NCI-H128 (cell line): ENCODE measurements at regions not wholly inside any gene's neighbourhood (a gene's known extent, or its start where the extent isn't known, plus 50 kb on each side); places are given as distances from the start of the nearest gene placed in this dataset.
"Not testable (repeated sequence)": the region's sequence is repeated elsewhere in the genome, so short reads cannot be mapped to it uniquely, and the experiment has no call there.

Experiments used
- DNase-seq: peaks from one replicate; lab custom pipeline; 2025; ENCODE audit not compliant: unreplicated experiment; lab: John Stamatoyannopoulos, UW

DNA sequence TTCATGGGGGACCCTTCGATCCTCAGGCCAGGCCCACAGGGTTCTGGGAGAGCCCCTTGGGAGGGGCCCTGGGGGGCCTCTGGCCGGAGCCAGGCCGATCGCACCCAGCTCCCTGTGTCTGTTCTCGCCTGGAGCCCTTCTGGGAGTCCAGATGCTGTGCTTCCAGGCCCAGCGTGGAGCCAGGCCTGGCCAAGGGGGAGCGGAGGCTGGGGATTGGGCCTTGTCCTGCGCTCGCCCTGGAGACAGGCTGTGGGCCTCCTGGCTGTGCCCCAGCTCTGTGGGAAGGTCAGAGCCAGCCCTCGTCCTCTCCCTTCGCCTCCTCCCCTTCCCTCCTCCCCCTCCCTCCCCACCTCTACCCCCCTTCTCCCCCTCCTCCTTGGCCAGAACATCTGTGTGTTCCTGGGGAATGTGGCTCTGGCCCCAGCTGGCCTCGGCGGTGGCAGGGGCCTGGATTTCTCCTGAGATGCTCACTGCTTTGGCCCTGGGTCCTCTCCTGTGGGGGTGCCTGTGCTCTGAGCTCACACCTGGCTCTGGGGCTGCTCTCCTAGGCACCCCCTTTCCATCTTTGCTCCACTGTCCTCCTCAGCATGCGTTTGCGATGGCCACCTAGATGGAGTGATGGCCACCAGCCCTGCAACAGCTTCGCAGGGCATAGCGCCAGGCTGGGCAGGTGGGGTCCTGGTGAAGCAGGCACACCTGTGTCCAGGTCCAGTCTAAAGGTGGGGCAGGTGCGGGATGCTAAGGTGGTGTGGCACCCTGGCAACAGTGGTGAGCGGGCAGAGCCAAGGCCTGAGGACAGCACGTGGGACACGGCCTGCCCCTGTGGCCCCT is 90.6 kb upstream of the CIBAR2 start:
- DNase-seq: no peak

DNA sequence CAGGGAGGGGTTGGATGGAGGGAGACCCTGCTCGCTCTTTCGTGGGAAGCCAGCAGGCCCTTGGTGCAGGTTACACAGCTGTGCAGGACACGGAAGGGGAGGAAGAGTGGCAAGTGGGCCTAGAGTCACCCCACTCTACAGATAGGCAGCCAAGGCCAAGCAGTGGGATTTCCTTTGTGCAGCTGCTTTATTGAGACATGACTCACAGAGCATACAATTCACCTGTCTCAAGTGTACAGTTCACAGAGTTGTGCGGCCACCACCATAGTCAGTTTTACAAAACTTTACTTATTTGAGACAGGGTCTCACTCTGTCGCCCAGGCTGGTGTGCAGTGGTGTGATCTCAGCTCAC is 91.2 kb upstream of the CIBAR2 start:
- no peak for DNase-seq

DNA sequence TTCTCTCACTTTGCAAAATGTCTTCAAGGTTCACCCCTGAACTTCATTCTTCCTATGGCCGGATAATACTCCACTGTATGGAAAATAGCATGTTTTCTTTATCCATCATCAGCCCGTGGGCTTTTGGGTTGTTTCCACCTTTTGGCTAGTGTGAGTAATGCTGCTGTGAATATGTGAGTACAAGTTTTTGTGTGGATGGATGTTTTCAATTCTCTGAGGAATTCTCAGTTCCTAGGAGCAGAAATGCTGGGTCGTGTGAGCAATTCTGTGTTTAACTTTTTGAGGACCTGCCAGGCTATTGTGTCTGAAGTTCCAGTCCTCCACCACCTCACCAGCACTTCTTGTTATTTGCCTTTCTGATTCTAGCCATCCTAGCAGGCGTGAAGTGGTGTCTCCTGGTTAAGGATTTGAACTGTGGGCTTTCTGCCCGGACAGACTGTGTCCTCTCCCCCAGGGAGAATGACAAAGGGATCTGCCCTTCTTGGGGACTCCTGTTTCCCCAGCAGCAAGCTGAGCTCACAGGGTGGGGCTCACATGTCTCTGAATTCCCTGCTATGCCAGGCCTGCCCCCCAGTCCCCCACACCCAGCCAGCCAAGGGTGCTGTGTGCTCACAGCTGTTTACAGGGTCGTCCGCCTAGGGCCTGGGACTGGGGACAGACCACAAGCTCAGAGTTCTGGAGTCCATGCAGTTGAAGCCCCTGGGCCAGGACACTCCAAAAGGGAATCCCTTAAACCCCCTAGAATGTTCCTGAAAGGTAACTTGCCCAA is 92.2 kb upstream of the CIBAR2 start:
- DNase-seq: no peak

DNA sequence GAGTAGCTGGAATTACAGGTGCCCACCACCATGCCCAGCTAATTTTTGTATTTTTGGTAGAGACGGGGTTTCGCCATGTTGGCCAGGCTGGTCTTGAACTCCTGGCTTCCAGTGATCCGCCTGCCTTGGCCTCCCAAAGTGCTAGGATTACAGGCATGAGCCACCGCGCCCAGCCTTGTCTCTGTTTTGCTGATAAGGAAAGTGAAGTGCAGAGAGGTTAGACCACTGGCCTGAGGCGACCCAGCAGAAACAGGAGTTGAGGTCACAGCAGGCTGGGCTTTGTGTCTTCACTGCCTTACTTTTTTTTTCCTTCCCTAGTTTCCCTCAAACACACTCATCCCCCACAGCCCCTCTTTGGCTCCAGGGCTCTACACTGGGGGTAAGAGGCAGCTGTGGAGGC is 93.0 kb upstream of the CIBAR2 start:
- not testable (repeated sequence) for DNase-seq

DNA sequence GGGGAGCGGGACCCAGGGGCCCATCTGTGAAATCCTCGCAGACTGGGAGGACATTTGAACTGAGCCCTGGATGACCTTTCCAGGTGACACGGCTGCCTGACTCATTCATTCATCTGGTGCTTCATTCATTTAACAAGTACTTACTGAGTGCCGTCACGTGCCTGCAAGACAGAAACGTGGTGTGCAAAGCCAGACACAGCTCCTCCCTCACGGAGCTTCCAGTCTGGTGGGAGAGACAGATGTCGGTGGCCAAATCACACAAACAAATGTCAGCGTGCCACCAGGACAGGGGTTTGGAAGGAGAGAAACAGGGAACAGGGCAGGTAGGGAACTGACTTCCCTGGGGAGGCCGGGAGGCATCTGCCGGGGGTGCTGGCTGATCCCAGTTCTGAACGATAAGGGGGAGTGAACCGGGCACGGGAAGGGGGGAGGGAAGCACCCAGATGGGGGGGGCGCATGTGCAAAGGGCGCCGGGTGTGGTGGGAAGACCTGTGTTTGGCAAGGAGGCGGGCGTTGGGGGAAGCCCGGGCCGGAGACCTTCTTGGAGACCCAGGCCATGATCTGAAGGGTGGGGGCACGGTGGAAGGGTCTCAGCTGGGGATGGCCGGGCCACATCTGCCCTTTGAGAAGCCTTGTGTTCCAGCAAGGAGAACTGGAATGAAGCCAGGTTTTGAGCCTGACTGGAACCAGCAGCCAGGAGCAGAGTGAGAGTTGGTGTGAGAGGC is 93.6 kb upstream of the CIBAR2 start:
- no peak for DNase-seq

DNA sequence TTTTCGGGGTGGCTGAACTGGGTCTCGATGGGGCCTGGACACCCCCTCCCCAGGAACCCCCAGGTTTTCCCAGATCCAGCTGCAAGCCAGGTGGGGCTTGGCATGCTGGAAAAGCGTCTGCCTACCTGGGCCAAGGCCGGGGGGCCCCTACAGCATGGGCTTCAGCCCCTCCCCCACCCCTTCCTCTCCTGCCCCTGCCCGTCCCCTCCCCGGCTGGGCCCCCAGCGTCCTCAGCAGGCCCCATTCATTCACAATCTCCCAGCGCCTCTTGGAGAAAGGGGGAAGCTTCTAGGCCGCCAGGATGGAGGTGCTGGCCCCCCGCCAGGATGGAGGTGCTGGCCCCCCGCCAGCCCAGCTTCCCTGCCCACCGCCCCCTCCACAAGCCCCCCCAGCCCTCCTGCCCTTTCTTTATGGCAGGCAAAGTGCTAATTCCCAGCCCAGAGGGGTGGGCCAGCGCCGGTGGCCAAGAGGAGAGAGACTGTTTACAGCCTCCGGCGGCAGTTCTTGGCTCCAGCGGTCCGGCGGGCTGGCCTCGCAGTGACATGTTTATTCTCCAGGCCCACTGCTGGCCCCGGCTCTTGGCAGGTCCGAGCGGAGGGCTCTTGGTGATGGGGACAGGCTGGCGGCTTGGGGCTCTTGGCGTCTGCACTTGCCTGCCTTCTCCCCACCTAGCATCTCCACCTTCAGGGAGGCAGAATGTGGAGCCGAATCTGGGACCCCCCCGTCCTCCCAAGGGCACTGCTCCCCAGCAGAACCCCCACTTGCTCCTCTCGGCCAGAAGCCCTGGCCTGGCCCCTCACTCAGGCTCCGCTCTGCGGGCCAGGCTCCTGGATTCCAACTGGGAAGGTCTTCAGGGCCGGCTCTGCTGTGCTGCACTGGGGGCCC is 94.4 kb upstream of the CIBAR2 start:
- no peak for DNase-seq

DNA sequence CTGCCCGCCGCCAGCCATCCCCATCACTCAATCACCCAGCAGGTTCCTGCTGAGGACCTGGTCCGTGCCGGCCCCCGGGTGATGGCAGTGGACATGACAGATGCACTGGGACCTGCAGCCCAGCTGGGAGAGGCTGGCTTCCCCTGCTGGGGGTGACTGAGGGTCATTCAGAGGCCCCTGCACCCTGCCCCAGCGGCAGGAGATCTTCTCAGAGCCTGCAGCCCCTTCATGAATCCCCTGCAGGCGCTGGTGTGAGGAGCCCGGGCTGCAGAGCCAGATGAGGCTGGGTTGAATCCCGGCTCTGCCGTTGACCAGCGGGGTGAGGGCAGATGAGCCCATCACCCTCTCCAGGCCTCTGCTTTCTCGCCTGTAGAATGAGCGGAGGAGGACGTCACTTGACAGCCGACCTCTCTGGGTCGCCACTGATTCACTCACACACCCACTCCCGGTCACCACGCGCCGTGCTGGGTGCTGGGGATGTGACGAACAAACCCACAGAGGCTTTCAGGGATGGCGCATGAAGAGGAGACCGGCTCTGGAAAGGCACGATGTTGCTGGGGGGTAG is 95.2 kb upstream of the CIBAR2 start:
- DNase-seq: no peak

DNA sequence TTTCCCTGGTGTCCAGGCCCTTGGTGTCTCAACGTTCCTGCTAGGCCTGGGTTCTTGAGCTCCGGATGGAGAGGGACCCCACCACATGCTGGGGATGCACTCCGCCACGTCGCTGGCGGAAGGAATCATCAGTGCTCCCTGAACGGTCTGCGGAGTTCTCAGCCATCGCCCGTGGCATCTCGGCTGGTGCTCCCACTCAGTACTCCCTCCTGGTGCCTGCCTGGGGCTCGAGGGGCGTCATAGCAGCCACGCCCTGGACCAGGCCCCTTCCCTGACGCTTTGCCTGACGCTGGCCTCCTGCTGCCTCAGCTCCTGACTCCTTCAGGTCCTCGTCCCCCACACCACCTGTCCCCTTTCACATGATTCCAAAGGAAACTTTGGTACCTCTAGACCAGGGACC is 95.9 kb upstream of the CIBAR2 start:
- DNase-seq: no peak

DNA sequence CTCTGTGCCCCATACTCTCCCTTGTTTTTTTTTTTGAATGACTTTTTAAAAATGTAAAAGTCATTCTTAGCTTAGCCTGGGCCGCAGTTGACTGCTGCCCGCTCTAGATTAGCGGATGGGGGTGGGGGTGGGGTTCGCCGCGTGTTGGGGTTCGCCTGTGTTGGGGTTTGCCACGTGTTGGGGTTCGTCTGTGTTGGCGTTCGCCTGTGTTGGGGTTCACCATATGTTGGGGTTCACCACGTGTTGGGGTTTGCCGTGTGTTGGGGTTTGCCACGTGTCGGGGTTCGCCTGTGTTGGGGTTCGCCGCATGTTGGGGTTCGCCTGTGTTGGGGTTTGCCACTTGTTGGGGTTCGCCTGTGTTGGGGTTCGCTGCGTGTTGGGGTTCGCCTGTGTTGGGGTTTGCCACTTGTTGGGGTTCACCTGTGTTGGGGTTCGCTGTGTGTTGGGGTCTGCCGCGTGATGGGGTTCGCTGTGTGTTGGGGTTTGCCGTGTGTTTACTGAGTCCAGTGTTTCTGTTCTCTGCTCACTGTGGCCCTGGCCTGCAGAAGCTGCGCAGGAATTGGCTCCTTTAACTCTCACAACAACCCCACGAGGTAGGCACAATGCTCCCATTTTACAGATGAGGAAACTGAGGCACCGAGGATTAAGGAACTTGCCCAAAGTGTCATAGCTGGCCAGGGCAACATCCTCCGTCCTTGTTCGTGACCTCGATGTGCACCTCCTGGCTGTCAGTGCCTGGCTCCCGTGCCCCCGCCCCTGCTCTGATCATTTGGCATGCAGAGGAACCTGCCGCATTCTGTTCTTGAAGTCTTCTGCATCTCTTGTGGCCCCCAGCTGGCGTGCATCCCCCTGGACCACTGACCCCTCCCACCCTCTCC is 96.6 kb upstream of the CIBAR2 start:
- no peak for DNase-seq

DNA sequence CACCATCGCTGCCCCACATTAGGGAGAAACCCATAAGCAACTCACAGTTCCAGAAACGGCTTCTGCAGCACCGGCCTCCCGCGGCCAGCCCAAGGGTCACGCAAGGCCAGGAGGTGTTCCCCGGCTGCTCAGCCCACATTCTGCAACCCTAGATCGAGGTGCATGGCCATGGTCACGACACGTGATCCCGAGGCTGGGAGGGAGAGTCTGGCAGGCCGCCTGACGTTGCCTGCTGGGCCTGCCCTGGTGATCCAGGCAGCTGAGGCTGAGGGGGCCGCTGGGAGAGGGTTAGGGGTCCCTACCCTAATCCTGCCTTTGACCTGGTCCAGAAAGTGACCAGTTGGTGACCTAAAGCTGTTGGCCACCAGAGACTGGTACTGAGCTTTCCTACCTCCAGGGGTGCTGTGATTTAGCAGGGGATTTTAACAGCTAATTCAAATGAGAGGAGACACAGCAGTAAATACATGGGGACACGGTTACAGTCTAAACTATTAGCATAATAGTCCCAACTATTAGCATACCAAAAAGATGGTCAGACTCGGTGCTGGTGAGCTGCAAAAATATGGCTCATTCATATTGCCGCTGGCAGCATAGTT is 97.4 kb upstream of the CIBAR2 start:
- DNase-seq: no peak

DNA sequence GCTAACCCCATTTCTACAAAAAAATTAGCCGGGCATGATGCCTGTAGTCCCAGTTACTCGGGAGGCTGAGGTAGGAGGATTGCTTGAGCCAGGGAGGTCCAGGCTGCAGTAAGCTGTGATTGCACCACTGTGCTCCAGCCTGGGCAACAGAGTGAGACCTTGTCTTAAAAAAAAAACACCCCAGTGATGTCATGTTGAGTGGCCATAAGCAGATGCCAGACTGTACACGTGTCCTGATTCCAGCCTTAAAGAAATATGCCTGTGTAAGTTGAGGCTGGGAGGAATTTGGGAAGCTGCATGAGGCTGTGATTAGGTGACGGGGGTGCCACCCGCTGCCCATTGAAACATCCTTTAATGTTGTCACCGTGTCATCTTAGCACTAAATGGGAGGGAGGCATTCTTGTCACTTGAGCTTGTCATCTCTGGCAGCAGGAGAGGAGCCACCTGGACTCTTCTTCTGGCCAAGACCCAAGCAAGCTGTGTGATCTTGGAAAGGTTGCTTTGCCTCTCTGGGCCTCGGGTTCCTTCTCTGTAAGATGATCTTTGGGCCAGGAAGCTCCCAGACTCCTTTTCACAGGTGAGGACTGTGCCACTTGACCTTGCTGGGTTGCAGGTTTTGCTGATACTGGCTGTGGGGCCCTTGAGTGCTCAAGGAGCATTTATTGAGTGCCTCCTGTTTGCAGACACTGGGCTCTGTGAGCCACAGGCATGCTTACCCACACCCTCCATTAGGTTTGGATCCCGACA is 98.3 kb upstream of the CIBAR2 start:
- no peak for DNase-seq

DNA sequence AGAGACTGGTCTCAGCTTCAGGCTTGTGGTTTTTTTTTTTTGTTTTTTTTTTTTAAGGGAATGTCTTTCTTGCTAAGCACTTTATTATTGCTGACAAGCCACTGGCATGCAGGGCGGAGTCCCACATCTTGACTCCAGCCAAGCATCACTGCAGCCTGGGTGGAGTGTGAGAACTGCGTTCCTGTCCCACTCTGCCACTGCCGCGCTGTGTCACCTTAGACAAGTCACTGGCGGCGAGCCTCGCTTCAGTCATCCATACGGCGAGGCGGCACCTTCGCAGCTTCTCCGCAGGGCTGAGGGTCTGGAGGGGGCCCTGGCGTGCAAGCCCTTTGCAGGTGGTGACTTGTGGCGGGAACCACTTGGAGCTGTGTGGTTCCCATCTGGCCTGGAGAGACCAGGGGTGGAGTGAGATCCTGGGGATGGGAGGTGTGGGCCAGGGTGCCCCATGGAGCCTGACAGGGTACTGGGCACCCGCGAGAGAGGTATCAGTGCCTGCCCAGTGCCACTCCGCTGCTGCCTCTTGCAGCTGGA is 99.1 kb upstream of the CIBAR2 start:
- no peak for DNase-seq

DNA sequence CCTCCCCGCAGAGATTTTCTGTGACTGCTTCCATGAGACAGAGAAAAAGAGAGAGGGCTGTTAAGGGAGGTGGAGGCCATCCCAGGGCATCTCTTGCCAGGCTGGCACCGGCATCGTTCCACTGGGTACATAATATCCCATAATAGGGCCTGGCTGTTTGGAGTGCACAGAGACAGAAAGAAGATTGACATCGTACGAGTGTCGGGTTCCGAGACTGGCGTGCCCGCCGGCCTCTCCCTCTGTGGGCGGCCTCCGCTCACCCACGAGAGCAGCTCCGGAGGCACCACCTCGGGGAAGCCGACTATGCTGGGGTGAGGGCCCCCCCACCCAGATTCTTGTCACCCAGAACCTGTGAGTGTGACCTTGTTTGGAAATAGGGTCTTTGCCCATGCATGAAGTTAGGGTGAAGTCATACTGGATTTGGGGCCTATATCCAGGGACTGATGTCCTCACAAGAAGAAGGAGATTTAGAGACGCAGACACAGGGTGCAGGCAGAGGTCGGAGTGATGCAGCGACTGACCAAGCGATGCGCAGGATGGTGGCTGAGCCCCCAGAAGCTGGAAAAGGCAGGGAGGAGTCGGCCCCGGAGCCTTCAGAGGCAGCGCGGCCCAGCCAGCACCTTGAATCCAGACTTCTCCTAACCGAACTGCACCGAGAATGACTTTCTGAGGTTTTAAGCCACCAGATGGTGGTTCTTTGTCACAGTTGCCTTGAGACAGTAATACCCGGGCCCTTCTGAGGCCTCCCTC is 101.8 kb upstream of the CIBAR2 start:
- no peak for DNase-seq

DNA sequence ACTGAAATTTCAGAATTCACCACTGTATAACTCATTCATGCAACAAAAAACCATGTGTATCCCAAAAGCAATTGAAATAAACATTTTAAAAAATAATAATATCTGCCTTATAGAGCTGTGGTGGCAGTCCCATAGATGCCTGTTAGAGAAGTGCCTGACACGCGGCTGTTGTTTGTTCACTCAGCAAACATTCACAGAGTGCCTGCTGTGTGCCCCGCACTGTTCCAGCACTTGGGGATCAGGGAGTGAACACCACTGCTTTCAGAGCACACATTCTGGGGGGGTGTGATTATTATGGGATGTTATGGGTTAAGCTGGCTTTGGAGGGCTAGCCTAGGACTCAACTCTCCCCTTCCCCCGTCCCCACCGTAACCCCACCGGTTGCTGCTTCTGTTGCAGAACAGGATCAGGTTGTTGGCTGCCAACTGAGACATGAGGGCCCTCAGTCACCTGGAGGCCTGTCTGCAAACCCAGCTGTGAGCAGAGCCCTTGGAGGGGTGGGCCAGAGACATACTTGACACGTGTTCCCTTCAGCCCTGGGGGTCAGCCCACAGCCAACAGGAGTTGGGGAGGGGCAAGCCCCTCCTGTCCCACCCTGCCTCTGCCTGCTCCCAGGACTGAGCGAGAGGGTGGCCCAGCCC is 103.3 kb upstream of the CIBAR2 start:
- DNase-seq: no peak

DNA sequence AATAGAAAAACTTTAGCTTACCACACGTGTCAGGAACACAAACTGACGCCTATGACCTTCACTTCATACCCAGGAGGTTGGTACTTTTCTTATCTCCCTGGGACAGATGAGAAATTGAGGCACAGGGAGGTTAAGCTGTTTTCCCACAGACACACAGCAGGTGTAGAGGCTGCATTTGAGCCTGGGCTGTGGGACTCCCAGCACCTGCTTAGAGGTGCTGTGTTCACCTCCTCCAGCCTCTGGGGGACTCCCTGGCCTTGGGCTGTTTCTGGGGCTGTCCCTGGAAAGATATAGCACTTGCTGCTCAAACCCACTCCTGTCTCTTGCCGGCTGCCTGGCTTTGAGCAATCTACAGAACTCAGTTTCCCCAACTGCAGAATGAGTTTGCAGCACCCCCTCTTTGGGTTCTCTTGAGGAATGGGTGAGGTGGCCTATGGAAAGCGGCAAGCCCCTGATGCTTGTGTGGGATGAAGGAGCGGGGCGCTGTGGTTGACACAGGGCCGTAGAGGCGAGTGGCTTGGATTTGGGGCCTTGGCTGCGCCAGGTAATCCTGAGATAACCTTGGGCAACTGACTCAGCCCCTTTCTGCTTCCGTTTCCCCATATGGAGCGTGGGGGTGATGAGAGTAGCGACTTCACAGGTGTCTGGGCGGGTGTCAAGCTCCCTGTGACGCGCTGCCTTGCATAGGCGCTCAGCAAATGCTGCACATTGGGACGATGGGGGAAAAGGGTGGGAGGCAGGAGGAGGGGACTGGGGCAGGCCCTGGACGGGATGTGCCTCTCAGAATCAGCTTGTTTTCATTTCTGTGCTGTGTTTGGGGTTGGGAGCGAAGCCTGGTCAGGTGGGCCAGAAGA is 104.5 kb upstream of the CIBAR2 start:
- no peak for DNase-seq
